Heart right ventricle (tissue), 16 donors: ENCODE measurements at regions not wholly inside any gene's neighbourhood (a gene's known extent, or its start where the extent isn't known, plus 50 kb on each side); places are given as distances from the start of the nearest gene placed in this dataset.

Experiments used
- ATAC-seq, 8 donors: fragments of 200-7000 bp; cut with Tn5 transposase; one replicate each; pipeline ENCODE4 v1.9.1; 2020; ENCODE audit warnings: mild to moderate bottlenecking in 8 of 8, moderate library complexity in 8 of 8, moderate number of reproducible peaks in 1 of 8
- DNase-seq, 2 donors: peaks; one replicate each; pipeline ENCODE4 v3.0.0-alpha.2; 2020
- H3K27ac ChIP-seq, 10 donors: fragments of 200-600 bp; sonication (generic) in 2 of 10; one replicate each; pipeline versions ENCODE4 v1.5.0 to v1.8.0; 2020 to 2022; ENCODE audit warnings: mild to moderate bottlenecking in 3 of 10
- H3K27me3 ChIP-seq, 7 donors: fragments of 200-600 bp; one replicate each; pipeline ENCODE4 v1.8.0; 2021 to 2022; ENCODE audit warnings: mild to moderate bottlenecking in 2 of 7
- H3K36me3 ChIP-seq, 9 donors: fragments of 200-600 bp; sonication (generic) in 1 of 9; one replicate each; pipeline versions ENCODE4 v1.5.0 to v1.8.0; 2020 to 2022; ENCODE audit warnings: mild to moderate bottlenecking in 2 of 9
- H3K4me1 ChIP-seq, 9 donors: fragments of 200-600 bp; sonication (generic) in 1 of 9; one replicate each; pipeline versions ENCODE4 v1.5.0 to v1.8.0; 2020 to 2022; ENCODE audit warnings: mild to moderate bottlenecking in 4 of 9
- H3K4me3 ChIP-seq, 10 donors: fragments of 200-600 bp; sonication (generic) in 2 of 10; one replicate each; pipeline versions ENCODE4 v1.5.0 to v1.8.0; 2020 to 2022; ENCODE audit warnings: mild to moderate bottlenecking in 7 of 10, moderate library complexity in 2 of 10
- H3K9me3 ChIP-seq, 11 donors: fragments of 200-600 bp in 10 of 11; sonication (generic) in 2 of 11; one replicate each; pipeline versions ENCODE4 v1.5.0 to v1.8.0; 2013 to 2022; ENCODE audit warnings: mild to moderate bottlenecking in 2 of 11, control low read depth in 1 of 11, moderate library complexity in 1 of 11
- CTCF ChIP-seq, 9 donors: fragments of 200-600 bp; sonication (generic) in 2 of 9; IDR thresholded peaks; one replicate each; pipeline versions ENCODE4 v1.5.0 to v1.8.0; 2021 to 2022; ENCODE audit warnings: antibody characterized with exemption in 9 of 9, mild to moderate bottlenecking in 5 of 9, moderate library complexity in 1 of 9
- WGBS, 2 donors: extraction: QIAGEN DNeasy Blood & Tissue Kit; methylation state at CpG; one replicate each; pipeline ENCODE4 v1.1.7; 2013; ENCODE audit warnings: inconsistent platforms in 1 of 2; 5-methylcytosine and 5-hydroxymethylcytosine counted together
- intact Hi-C, 10 donors: fragments of 100-400 bp; cut with DNase I; formaldehyde crosslinking; loops; one replicate each; pipeline versions ENCODE4 v1.11.1 to v1.14.2; 2022
- donor health status: Arrhythmogenic right ventricular cardiomyopathy.
- donor health status: ischemic (EF 13 %, LVEDD 7.1; RV severe dilation, severe dysfunction).
- donor health status: healthy with polysubstance abuse.
- donor health status: DM: no; HTN: yes; CAD: no.
- donor health status: DM: no; HTN: no; CAD: no.
- donor health status: ischemic (EF 25% LVEDD 6.9; RV normal size, moderate dysfunction).
- donor health status: ischemic (EF 25% LVEDD 5.7; RV mildly dilated, moderate dysfunction).
- donor health status: healthy.
- donor health status: DM: yes; HTN: yes; CAD: no.
- donor health status: Ischemic cardiomyopathy.
- donor health status: ischemic (EF 35%, LVEDD 5.7; RV mildly dilated, moderate dysfunction).
- donor health status: nonischemic (EF 11% LVEDD 7.7; RV severe dilation, severe dysfunction).
- donor health status: DM: yes; HTN: yes; CAD: no.
- donor health status: PGD.
- donor health status: ischemic (EF 29% LVEDD 5.4; RV normal size, mild dysfunction).
- donor health status: nonischemic (EF 23%, LVEDD 6.1; RV moderate dilation, normal function).

GRCh38 chr15:36406911-36407310, 172.5 kb upstream of the CDIN1 start:
- no peak for DNase-seq
- H3K4me3 ChIP-seq = no peak overlapping the region
- H3K9me3 ChIP-seq = peaks cover 0 to 5% (median 0%) of the 10 kb centered on the region in 11 donors
- H3K27ac ChIP-seq = no peak overlapping the region
- no peaks in the 10 kb centered on the region for H3K4me1 ChIP-seq
- no peaks in the 10 kb centered on the region for H3K36me3 ChIP-seq
- 54 to 62% methylated on average over 3 of the region's 3 CpGs for WGBS, 2 donors
- no peak for ATAC-seq
- TF ChIP-seq CTCF (IDR thresholded peaks at IDR 0.05) = no peak
- intact Hi-C loops = no loop called here
- H3K27me3 ChIP-seq = no peaks in the 10 kb centered on the region

GRCh38 chr15:36407647-36408046, 171.8 kb upstream of the CDIN1 start:
- Histone ChIP-seq H3K4me3 (no peak overlapping the region), H3K4me1 (no peaks in the 10 kb centered on the region), H3K9me3 (peaks cover 0 to 5% (median 0%) of the 10 kb centered on the region in 11 donors), H3K36me3 (no peaks in the 10 kb centered on the region), H3K27me3 (no peaks in the 10 kb centered on the region), H3K27ac (no peak overlapping the region)
- DNase-seq = no peak
- ATAC-seq = no peak
- TF ChIP-seq CTCF (IDR thresholded peaks at IDR 0.05) = no peak
- 49 to 61% methylated on average over 4 of the region's 4 CpGs for WGBS, 2 donors
- intact Hi-C loops = no loop called here

- DNase-seq = no peak
- no peaks in the 10 kb centered on the region for H3K27me3 ChIP-seq
- H3K4me1 ChIP-seq = no peaks in the 10 kb centered on the region
- intact Hi-C loops = no loop called here
- peaks cover 0 to 5% (median 0%) of the 10 kb centered on the region in 11 donors for H3K9me3 ChIP-seq
- H3K36me3 ChIP-seq = no peaks in the 10 kb centered on the region
- no peak for TF ChIP-seq CTCF (IDR thresholded peaks at IDR 0.05)
- H3K4me3 ChIP-seq = no peak overlapping the region
- ATAC-seq = no peak
- 92 to 94% methylated on average over 6 of the region's 6 CpGs for WGBS, 2 donors
- H3K27ac ChIP-seq = no peak overlapping the region
Observed at GRCh38 chr15:36409819-36410218, 169.6 kb upstream of the CDIN1 start.

- Histone ChIP-seq H3K9me3 (peaks cover 0 to 4% (median 0%) of the 10 kb centered on the region in 11 donors), H3K27me3 (no peaks in the 10 kb centered on the region), H3K27ac (no peak overlapping the region), H3K4me1 (no peaks in the 10 kb centered on the region), H3K4me3 (no peak overlapping the region), H3K36me3 (no peaks in the 10 kb centered on the region)
- intact Hi-C loops = no loop called here
- ATAC-seq (no peak), DNase-seq (no peak)
- no peak for TF ChIP-seq CTCF (IDR thresholded peaks at IDR 0.05)
- 82 to 85% methylated on average over 5 of the region's 5 CpGs for WGBS, 2 donors
Observed at GRCh38 chr15:36414670-36415069, 164.8 kb upstream of the CDIN1 start.
